ENCODE measurements at regions not wholly inside any gene's neighbourhood (a gene's known extent, or its start where the extent isn't known, plus 50 kb on each side); places are given as distances from the start of the nearest gene placed in this dataset.

GRCh38 chr1:57868239-57868638 lies 444.4 kb upstream of the DAB1 start:
- TF ChIP-seq CTCF (IDR thresholded peaks at IDR 0.05) (no peak), POLR2A (IDR thresholded peaks at IDR 0.05) (no peak)

All from body of pancreas (tissue), 4 donors.